IMR-90 (cell line): ENCODE measurements at regions not wholly inside any gene's neighbourhood (a gene's known extent, or its start where the extent isn't known, plus 50 kb on each side); places are given as distances from the start of the nearest gene placed in this dataset.
"Not testable (repeated sequence)": the region's sequence is repeated elsewhere in the genome, so short reads cannot be mapped to it uniquely, and the experiment has no call there.

Experiments
- ATAC-seq: fragments of 200-7000 bp; cut with Tn5 transposase; 2 replicates; pipeline ENCODE4 v1.9.1; 2020; ENCODE audit warnings: low read depth, mild to moderate bottlenecking, moderate library complexity
- BruUV-seq: library from RNA; stranded (reverse); fragments of 400-500 nt; replicated peaks from 2 replicates; lab custom pipeline; 2021; lab: Mats Ljungman, UMichigan
- CTCF ChIA-PET: fragments of 300-600 bp; formaldehyde crosslinking; extraction: SDS; loops from one replicate; lab custom pipeline; 2021; ENCODE audit warnings: antibody characterized with exemption; lab: Yijun Ruan, JAX
- POLR2A ChIA-PET: fragments of 300-600 bp; sonication (Branson Sonifier 250); formaldehyde crosslinking; loops from one replicate; lab custom pipeline; 2022; ENCODE audit warnings: antibody characterized with exemption; ENCODE audit not compliant: unreplicated experiment; lab: Charles Lee
- DNase-seq: peaks from one replicate; pipeline ENCODE4 v3.0.0; 2013
- H2AFZ ChIP-seq: replicated peaks from 2 replicates; pipeline ENCODE3; 2013; ENCODE audit warnings: low read length, mild to moderate bottlenecking; ENCODE audit not compliant: poor library complexity
- H2AK5ac ChIP-seq: 2 replicates; pipeline ENCODE4 v1.6.1; 2013; ENCODE audit warnings: low read depth, low read length, inconsistent platforms
- H2AK9ac ChIP-seq: replicated peaks from 2 replicates; pipeline ENCODE3; 2013; ENCODE audit warnings: mild to moderate bottlenecking, low read depth, low read length, moderate library complexity; ENCODE audit not compliant: poor library complexity
- H2BK120ac ChIP-seq: 2 replicates; pipeline ENCODE4 v1.6.1; 2013; ENCODE audit warnings: low read depth, low read length, inconsistent platforms
- H2BK15ac ChIP-seq: 3 replicates; pipeline ENCODE4 v1.6.1; 2013; ENCODE audit warnings: low read depth, low read length, inconsistent platforms
- H2BK20ac ChIP-seq: 2 replicates; pipeline ENCODE4 v1.6.1; 2013; ENCODE audit warnings: low read depth, mild to moderate bottlenecking, inconsistent platforms, low read length, moderate library complexity
- H2BK5ac ChIP-seq: 2 replicates; pipeline ENCODE4 v1.6.1; 2013; ENCODE audit warnings: mild to moderate bottlenecking, low read depth, low read length, inconsistent platforms; ENCODE audit not compliant: poor library complexity, severe bottlenecking
- H3K14ac ChIP-seq: replicated peaks from 2 replicates; pipeline ENCODE4 v1.6.1; 2013; ENCODE audit warnings: low read depth, low read length, inconsistent platforms
- H3K18ac ChIP-seq: 2 replicates; pipeline ENCODE4 v1.6.1; 2013; ENCODE audit warnings: low read depth, low read length, control low read depth
- H3K23ac ChIP-seq: 2 replicates; pipeline ENCODE4 v1.6.1; 2013; ENCODE audit warnings: low read depth, low read length, inconsistent platforms
- H3K27ac ChIP-seq: 2 replicates; pipeline ENCODE4 v1.5.1; 2013; ENCODE audit warnings: mild to moderate bottlenecking, control low read depth, low read length; ENCODE audit not compliant: insufficient read depth
- H3K27me3 ChIP-seq: 2 replicates; pipeline ENCODE4 v1.6.1; 2013; ENCODE audit warnings: low read length; ENCODE audit not compliant: control insufficient read depth, insufficient read depth
- H3K36me3 ChIP-seq: 2 replicates; pipeline ENCODE4 v1.6.1; 2013; ENCODE audit warnings: low read length, mixed read lengths; ENCODE audit not compliant: control insufficient read depth, insufficient read depth
- H3K4ac ChIP-seq: 2 replicates; pipeline ENCODE4 v1.6.1; 2013; ENCODE audit warnings: low read depth, low read length, inconsistent platforms
- H3K4me1 ChIP-seq: 2 replicates; pipeline ENCODE4 v1.6.1; 2013; ENCODE audit warnings: low read length, mixed read lengths; ENCODE audit not compliant: control insufficient read depth, insufficient read depth
- H3K4me2 ChIP-seq: 2 replicates; pipeline ENCODE4 v1.6.1; 2013; ENCODE audit warnings: low read depth, mild to moderate bottlenecking, control low read depth, low read length, moderate library complexity
- H3K4me3 ChIP-seq: 2 replicates; pipeline ENCODE4 v1.5.1; 2013; ENCODE audit warnings: low read depth, mild to moderate bottlenecking, control low read depth, low read length, moderate library complexity; ENCODE audit not compliant: insufficient read depth
- H3K56ac ChIP-seq: 2 replicates; pipeline ENCODE4 v1.6.1; 2013; ENCODE audit warnings: low read length, inconsistent platforms; ENCODE audit not compliant: insufficient read depth; ENCODE audit errors: extremely low read depth
- H3K79me1 ChIP-seq, 2 experiments: 2 replicates each; pipeline ENCODE4 v1.6.1; 2013; ENCODE audit warnings: low read length in 2 of 2, inconsistent platforms in 1 of 2, low read depth in 1 of 2
- H3K9ac ChIP-seq: 2 replicates; pipeline ENCODE4 v1.6.1; 2013; ENCODE audit warnings: low read depth, low read length, control low read depth
- H3K9me1 ChIP-seq: 2 replicates; pipeline ENCODE4 v1.6.1; 2013; ENCODE audit warnings: low read length, inconsistent platforms; ENCODE audit not compliant: insufficient read depth
- H3K9me3 ChIP-seq: 2 replicates; pipeline ENCODE4 v1.6.1; 2013; ENCODE audit warnings: low read length; ENCODE audit not compliant: control insufficient read depth, insufficient read depth
- H4K20me1 ChIP-seq: 2 replicates; pipeline ENCODE4 v1.6.1; 2013; ENCODE audit warnings: low read length, inconsistent platforms; ENCODE audit not compliant: insufficient read depth
- H4K5ac ChIP-seq: 2 replicates; pipeline ENCODE4 v1.6.1; 2013; ENCODE audit warnings: mild to moderate bottlenecking, low read depth, low read length, control low read depth
- H4K8ac ChIP-seq, 2 experiments: 2 replicates each; pipeline ENCODE4 v1.6.1; 2013; ENCODE audit warnings: low read depth in 2 of 2, low read length in 2 of 2, control low read depth in 1 of 2, inconsistent platforms in 1 of 2
- H4K91ac ChIP-seq: 2 replicates; pipeline ENCODE4 v1.6.1; 2013; ENCODE audit warnings: low read depth, low read length, inconsistent platforms; ENCODE audit not compliant: insufficient read depth
- WGBS, 2 experiments: methylation state at CpG; one replicate each; pipeline versions ENCODE4 v1.1.5 to v1.1.7; 2013; ENCODE audit warnings: missing lambda C conversion rate in 2 of 2; ENCODE audit not compliant: insufficient read length in 1 of 2; ENCODE audit errors: extremely low coverage in 2 of 2; 5-methylcytosine and 5-hydroxymethylcytosine counted together
- dilution Hi-C: fragments of 300-500 bp; cut with HindIII; formaldehyde crosslinking; loops from one replicate; pipeline ENCODE4 v1.14.3; 2018; ENCODE audit warnings: low sequenced_read_pairs; ENCODE audit not compliant: unreplicated experiment
- in situ Hi-C: fragments of 300-500 bp; cut with MboI; formaldehyde crosslinking; loops from 3 replicates; pipeline ENCODE4 v1.14.3; 2019; ENCODE audit warnings: low sequenced_read_pairs, inconsistent platforms, mixed read lengths
- intact Hi-C: fragments of 100-400 bp; cut with micrococcal nuclease; formaldehyde crosslinking; loops from 2 replicates; pipeline ENCODE4 v1.10.0; 2022

- H3K27me3 ChIP-seq, H4K20me1 ChIP-seq, intact Hi-C loops: not testable (repeated sequence)
These were observed 93.8 kb upstream of the MAPK10 start for GRCh38 chr4:86453611-86454072.

More at GRCh38 chr4:86453611-86454072, 93.8 kb upstream of the MAPK10 start:
- Histone ChIP-seq H2AK5ac (peak overlapping the region; percentile 46; the same call in 1 of the 2 replicates), H3K27ac (peak overlapping the region; percentile 19; the same call in 1 of the 2 replicates), H4K5ac (peak overlapping the region; percentile 12; the same call in 1 of the 2 replicates), H3K18ac (peak overlapping the region; percentile 15; the same call in 1 of the 2 replicates), H4K8ac (peak overlapping the region; percentile 27 to 56; a peak in 2 of 4 replicates), H3K56ac (peak overlapping the region; percentile 22; the same call in 1 of the 2 replicates), H3K4ac (peak overlapping the region; percentile 60; the same call in 1 of the 2 replicates)
- H3K36me3 ChIP-seq, dilution Hi-C loops, DNase-seq, H3K79me1 ChIP-seq, H3K4me2 ChIP-seq, H3K4me1 ChIP-seq, BruUV-seq, H3K9ac ChIP-seq, H4K91ac ChIP-seq, POLR2A ChIA-PET, in situ Hi-C loops, H2BK20ac ChIP-seq, H2BK15ac ChIP-seq, H2BK120ac ChIP-seq, H3K14ac ChIP-seq, H3K9me1 ChIP-seq, H2BK5ac ChIP-seq, H3K4me3 ChIP-seq, H2AFZ ChIP-seq, H3K23ac ChIP-seq, H2AK9ac ChIP-seq, H3K9me3 ChIP-seq: not testable (repeated sequence)
- CTCF ChIA-PET = interaction anchor here (0.9 kb wide), 1 partner anchor 18 kb away, joined by 3 read pairs; no protein-coding TSS in a partner anchor
- WGBS, 2 experiments = no CpG with 5 or more reads among the region's 2 CpGs
- peak; percentile 31 for ATAC-seq
